ENCODE measurements at regions not wholly inside any gene's neighbourhood (a gene's known extent, or its start where the extent isn't known, plus 50 kb on each side); places are given as distances from the start of the nearest gene placed in this dataset.

GRCh38 chr20:11591965-11592364 lies 325.7 kb upstream of the BTBD3 start:
- no peaks in the 10 kb centered on the region for H3K9me2 ChIP-seq (ENCODE audit: insufficient read depth, low read length)
- intact Hi-C loops (cut with micrococcal nuclease; ENCODE audit: unreplicated experiment), result no loop called here
- H3K4me2 ChIP-seq (ENCODE audit: low read length), result no peak overlapping the region
- H4K20me1 ChIP-seq (ENCODE audit: insufficient read depth, low read length), result no peaks in the 10 kb centered on the region
- ChIA-PET POLR2A (no interaction called here), CTCF (ENCODE audit: unreplicated experiment) (no interaction called here)
- no peaks in the 10 kb centered on the region for H3K9me3 ChIP-seq (ENCODE audit: low read length)
- H2AFZ ChIP-seq (ENCODE audit: low read length), result no peak overlapping the region
- no peak for DNase-seq (ENCODE audit: low spot score)
- H3K27ac ChIP-seq (ENCODE audit: low read depth, low read length, poor library complexity, severe bottlenecking), result no peak overlapping the region
- H3K36me3 ChIP-seq (ENCODE audit: insufficient read depth, low read length), result no peaks in the 10 kb centered on the region
- TF ChIP-seq CTCF (conservative IDR thresholded peaks at IDR 0.05; ENCODE audit: low read length) (no peak), EZH2phosphoT487 (IDR thresholded peaks at IDR 0.05; ENCODE audit: borderline replicate concordance, low read depth, low read length) (no peak)
- H3K4me3 ChIP-seq (ENCODE audit: low read depth, low read length, poor library complexity, severe bottlenecking), result no peak overlapping the region
- H3K79me2 ChIP-seq (ENCODE audit: insufficient read depth, low read depth, low read length), result no peaks in the 10 kb centered on the region
- H3K4me1 ChIP-seq (ENCODE audit: insufficient read depth, low read length, poor library complexity, severe bottlenecking), result no peaks in the 10 kb centered on the region
- no TSS peak for BruUV-seq (replicated peaks)

GRCh38 chr20:11604339-11604738 lies 313.4 kb upstream of the BTBD3 start:
- Histone ChIP-seq H2AFZ (ENCODE audit: low read length) (no peak overlapping the region), H3K27ac (ENCODE audit: low read depth, low read length, poor library complexity, severe bottlenecking) (no peak overlapping the region), H3K4me3 (ENCODE audit: low read depth, low read length, poor library complexity, severe bottlenecking) (no peak overlapping the region), H3K4me2 (ENCODE audit: low read length) (no peak overlapping the region), H3K79me2 (ENCODE audit: insufficient read depth, low read depth, low read length) (no peaks in the 10 kb centered on the region), H3K9me2 (ENCODE audit: insufficient read depth, low read length) (no peaks in the 10 kb centered on the region), H4K20me1 (ENCODE audit: insufficient read depth, low read length) (no peaks in the 10 kb centered on the region), H3K4me1 (ENCODE audit: insufficient read depth, low read length, poor library complexity, severe bottlenecking) (no peaks in the 10 kb centered on the region), H3K36me3 (ENCODE audit: insufficient read depth, low read length) (no peaks in the 10 kb centered on the region), H3K9me3 (ENCODE audit: low read length) (no peaks in the 10 kb centered on the region)
- ChIA-PET CTCF (ENCODE audit: unreplicated experiment) (no interaction called here), POLR2A (interaction anchor here (0.7 kb wide), 1 partner anchor 25 kb away, joined by 3 read pairs; no protein-coding TSS in a partner anchor)
- no peak for DNase-seq (ENCODE audit: low spot score)
- BruUV-seq (replicated peaks), result no TSS peak
- TF ChIP-seq EZH2phosphoT487 (IDR thresholded peaks at IDR 0.05; ENCODE audit: borderline replicate concordance, low read depth, low read length), result no peak
- intact Hi-C loops (cut with micrococcal nuclease; ENCODE audit: unreplicated experiment), result no loop called here

- no peaks in the 10 kb centered on the region for H3K9me2 ChIP-seq (ENCODE audit: insufficient read depth, low read length)
- no peaks in the 10 kb centered on the region for H4K20me1 ChIP-seq (ENCODE audit: insufficient read depth, low read length)
- H3K4me3 ChIP-seq (ENCODE audit: low read depth, low read length, poor library complexity, severe bottlenecking), result no peak overlapping the region
- no TSS peak for BruUV-seq (replicated peaks)
- TF ChIP-seq EZH2phosphoT487 (IDR thresholded peaks at IDR 0.05; ENCODE audit: borderline replicate concordance, low read depth, low read length) (no peak), CTCF (conservative IDR thresholded peaks at IDR 0.05; ENCODE audit: low read length) (no peak)
- H3K4me1 ChIP-seq (ENCODE audit: insufficient read depth, low read length, poor library complexity, severe bottlenecking), result no peaks in the 10 kb centered on the region
- no peaks in the 10 kb centered on the region for H3K79me2 ChIP-seq (ENCODE audit: insufficient read depth, low read depth, low read length)
- intact Hi-C loops (cut with micrococcal nuclease; ENCODE audit: unreplicated experiment), result no loop called here
- ChIA-PET CTCF (ENCODE audit: unreplicated experiment) (no interaction called here), POLR2A (no interaction called here)
- no peak for DNase-seq (ENCODE audit: low spot score)
- no peak overlapping the region for H3K4me2 ChIP-seq (ENCODE audit: low read length)
- H3K9me3 ChIP-seq (ENCODE audit: low read length), result no peaks in the 10 kb centered on the region
- H3K27ac ChIP-seq (ENCODE audit: low read depth, low read length, poor library complexity, severe bottlenecking), result no peak overlapping the region
- no peaks in the 10 kb centered on the region for H3K36me3 ChIP-seq (ENCODE audit: insufficient read depth, low read length)
- H2AFZ ChIP-seq (ENCODE audit: low read length), result no peak overlapping the region
Observed at GRCh38 chr20:11607047-11607446, 310.6 kb upstream of the BTBD3 start.
